ENCODE measurements at regions not wholly inside any gene's neighbourhood (a gene's known extent, or its start where the extent isn't known, plus 50 kb on each side); places are given as distances from the start of the nearest gene placed in this dataset.
"Not testable (repeated sequence)": the region's sequence is repeated elsewhere in the genome, so short reads cannot be mapped to it uniquely, and the experiment has no call there.

- H3K4me1 ChIP-seq (ENCODE audit: insufficient read depth); H3K4me2 ChIP-seq (ENCODE audit: unreplicated experiment): not testable (repeated sequence)
- WGBS, 2 experiments (ENCODE audit: low coverage in 1 of 2, low lambda C conversion rate in 2 of 2, missing lambda C conversion rate in 2 of 2): 49 to 61% methylated on average over 3 of the region's 3 CpGs
These were observed 322.2 kb upstream of the PLGLB2 start for GRCh38 chr2:87425717-87426116.

DNA sequence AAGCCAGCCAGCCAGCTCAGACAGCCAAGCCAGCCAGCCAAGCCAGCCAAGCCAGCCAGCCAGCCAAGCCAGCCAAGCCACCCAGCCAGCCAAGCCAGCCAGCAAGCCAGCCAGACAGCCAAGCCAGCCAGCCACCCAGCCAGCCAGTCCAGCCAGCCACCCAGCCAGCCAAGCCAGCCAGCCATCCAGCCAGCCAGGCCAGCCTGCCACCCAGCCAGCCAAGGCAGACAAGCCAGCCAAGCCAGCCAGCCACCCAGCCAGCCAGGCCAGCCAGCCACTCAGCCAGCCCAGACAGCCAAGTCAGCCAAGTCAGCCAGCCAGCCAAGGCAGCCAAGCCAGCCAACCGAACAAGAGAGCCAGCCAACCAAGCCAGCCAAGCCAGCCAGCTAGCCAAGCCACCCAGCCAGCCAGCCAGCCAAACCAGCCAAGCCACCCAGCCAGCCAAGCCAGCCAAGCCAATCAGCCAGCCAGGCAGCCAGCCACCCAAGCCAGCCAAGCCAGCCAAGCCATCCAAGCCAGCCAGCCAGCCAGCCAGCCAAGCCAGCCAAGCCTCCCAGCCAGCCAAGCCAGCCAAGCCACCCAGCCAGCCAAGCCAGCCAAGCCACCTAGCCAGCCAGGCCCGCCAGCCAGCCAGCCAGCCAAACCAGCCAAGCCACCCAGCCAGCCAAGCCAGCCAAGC, 319.3 kb upstream of the PLGLB2 start:
- H3K36me3 ChIP-seq (ENCODE audit: low read depth); H3K9me2 ChIP-seq (ENCODE audit: insufficient read depth); H3K9ac ChIP-seq; H3K4me2 ChIP-seq (ENCODE audit: unreplicated experiment); H2AFZ ChIP-seq; H4K20me1 ChIP-seq (ENCODE audit: insufficient read depth); H3K27me3 ChIP-seq (replicated peaks; ENCODE audit: insufficient read depth); H3K4me1 ChIP-seq (ENCODE audit: insufficient read depth); H3F3A ChIP-seq (ENCODE audit: insufficient read depth); DNase-seq; H3K9me3 ChIP-seq (ENCODE audit: low read depth); H3K27ac ChIP-seq; H3K79me2 ChIP-seq (ENCODE audit: insufficient read depth); H3K4me3 ChIP-seq; in situ Hi-C loops (cut with MboI): not testable (repeated sequence)
- 10 to 38% methylated on average over 1 to 2 of the region's 2 CpGs for WGBS, 2 experiments (ENCODE audit: low coverage in 1 of 2, low lambda C conversion rate in 2 of 2, missing lambda C conversion rate in 2 of 2)

More at GRCh38 chr2:87425717-87426116, 322.2 kb upstream of the PLGLB2 start:
- H3K36me3 ChIP-seq (ENCODE audit: low read depth); H3F3A ChIP-seq (ENCODE audit: insufficient read depth); H3K4me3 ChIP-seq; DNase-seq; H3K27me3 ChIP-seq (replicated peaks; ENCODE audit: insufficient read depth); H3K79me2 ChIP-seq (ENCODE audit: insufficient read depth); in situ Hi-C loops (cut with MboI); H4K20me1 ChIP-seq (ENCODE audit: insufficient read depth); H2AFZ ChIP-seq; H3K9ac ChIP-seq; H3K9me3 ChIP-seq (ENCODE audit: low read depth); H3K9me2 ChIP-seq (ENCODE audit: insufficient read depth); H3K27ac ChIP-seq: not testable (repeated sequence)

DNA sequence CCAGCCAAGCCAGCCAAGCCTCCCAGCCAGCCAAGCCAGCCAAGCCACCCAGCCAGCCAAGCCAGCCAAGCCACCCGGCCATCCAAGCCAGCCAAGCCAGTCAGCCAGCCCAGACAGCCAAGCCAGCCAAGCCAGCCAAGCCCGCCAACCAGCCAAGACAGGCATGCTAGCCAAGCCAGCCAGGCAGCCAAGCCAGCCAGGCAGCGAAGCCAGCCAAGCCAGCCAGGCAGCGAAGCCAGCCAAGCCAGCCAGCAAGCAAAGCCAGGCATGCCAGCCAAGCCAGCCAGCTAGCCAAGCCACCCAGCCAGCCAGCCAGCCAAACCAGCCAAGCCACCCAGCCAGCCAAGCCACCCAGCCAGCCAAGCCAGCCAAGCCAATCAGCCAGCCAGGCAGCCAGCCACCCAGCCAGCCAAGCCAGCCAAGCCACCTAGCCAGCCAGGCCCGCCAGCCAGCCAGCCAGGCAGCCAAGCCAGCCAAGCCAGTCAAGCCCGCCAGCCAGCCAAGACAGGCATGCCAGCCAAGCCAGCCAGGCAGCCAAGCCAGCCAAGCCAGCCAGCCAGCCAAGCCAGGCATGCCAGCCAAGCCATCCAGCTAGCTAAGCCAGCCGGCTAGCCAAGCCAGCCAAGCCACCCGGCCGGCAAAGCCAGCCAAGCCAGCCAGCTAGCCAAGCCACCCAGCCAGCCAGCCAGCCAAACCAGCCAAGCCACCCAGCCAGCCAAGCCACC, 318.5 kb upstream of the PLGLB2 start:
- H3K36me3 ChIP-seq (ENCODE audit: low read depth); H3K4me3 ChIP-seq; H3F3A ChIP-seq (ENCODE audit: insufficient read depth); H3K9me2 ChIP-seq (ENCODE audit: insufficient read depth); DNase-seq; H4K20me1 ChIP-seq (ENCODE audit: insufficient read depth); H3K79me2 ChIP-seq (ENCODE audit: insufficient read depth); H3K27ac ChIP-seq; H3K27me3 ChIP-seq (replicated peaks; ENCODE audit: insufficient read depth); in situ Hi-C loops (cut with MboI); H3K4me2 ChIP-seq (ENCODE audit: unreplicated experiment); H2AFZ ChIP-seq; H3K9me3 ChIP-seq (ENCODE audit: low read depth); H3K4me1 ChIP-seq (ENCODE audit: insufficient read depth); H3K9ac ChIP-seq: not testable (repeated sequence)
- 55 to 63% methylated on average over 6 to 8 of the region's 9 CpGs for WGBS, 2 experiments (ENCODE audit: low coverage in 1 of 2, low lambda C conversion rate in 2 of 2, missing lambda C conversion rate in 2 of 2)

DNA sequence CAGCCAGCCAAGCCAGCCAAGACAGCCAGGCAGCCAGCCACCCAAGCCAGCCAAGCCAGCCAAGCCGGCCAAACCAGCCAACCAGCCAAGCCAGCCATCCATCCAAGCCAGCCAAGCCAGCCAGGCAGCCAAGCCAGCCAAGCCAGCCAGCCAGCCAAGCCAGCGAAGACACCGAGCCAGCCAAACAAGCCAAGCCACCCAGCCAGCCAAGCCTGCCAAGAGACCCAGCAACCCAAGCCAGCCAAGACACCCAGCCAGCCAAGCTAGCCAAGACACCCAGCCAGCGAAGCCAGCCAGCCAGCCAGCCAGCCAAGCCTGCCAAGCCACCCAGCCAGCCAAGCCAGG, 318.0 kb upstream of the PLGLB2 start:
- H3K9me3 ChIP-seq (ENCODE audit: low read depth); H2AFZ ChIP-seq; DNase-seq; H3K4me3 ChIP-seq; H3F3A ChIP-seq (ENCODE audit: insufficient read depth); H4K20me1 ChIP-seq (ENCODE audit: insufficient read depth); in situ Hi-C loops (cut with MboI); H3K27ac ChIP-seq; H3K79me2 ChIP-seq (ENCODE audit: insufficient read depth); H3K36me3 ChIP-seq (ENCODE audit: low read depth); H3K27me3 ChIP-seq (replicated peaks; ENCODE audit: insufficient read depth); H3K4me1 ChIP-seq (ENCODE audit: insufficient read depth); H3K4me2 ChIP-seq (ENCODE audit: unreplicated experiment); H3K9me2 ChIP-seq (ENCODE audit: insufficient read depth); H3K9ac ChIP-seq: not testable (repeated sequence)
- WGBS, 2 experiments (ENCODE audit: low coverage in 1 of 2, low lambda C conversion rate in 2 of 2, missing lambda C conversion rate in 2 of 2): 77 to 94% methylated on average over 3 of the region's 4 CpGs

- H3K4me2 ChIP-seq (ENCODE audit: unreplicated experiment); H3F3A ChIP-seq (ENCODE audit: insufficient read depth); H2AFZ ChIP-seq; H3K9me2 ChIP-seq (ENCODE audit: insufficient read depth); H3K9ac ChIP-seq; H3K27ac ChIP-seq; H3K79me2 ChIP-seq (ENCODE audit: insufficient read depth); H3K36me3 ChIP-seq (ENCODE audit: low read depth); in situ Hi-C loops (cut with MboI); H3K9me3 ChIP-seq (ENCODE audit: low read depth); H4K20me1 ChIP-seq (ENCODE audit: insufficient read depth); H3K4me1 ChIP-seq (ENCODE audit: insufficient read depth); H3K4me3 ChIP-seq; DNase-seq; H3K27me3 ChIP-seq (replicated peaks; ENCODE audit: insufficient read depth): not testable (repeated sequence)
- WGBS, 2 experiments (ENCODE audit: low coverage in 1 of 2, low lambda C conversion rate in 2 of 2, missing lambda C conversion rate in 2 of 2): 0 to 19% methylated on average over 1 to 2 of the region's 2 CpGs
These were observed 316.8 kb upstream of the PLGLB2 start for GRCh38 chr2:87431051-87431450.

GRCh38 chr2:87432711-87433453, 315.0 kb upstream of the PLGLB2 start:
- DNase-seq; H4K20me1 ChIP-seq (ENCODE audit: insufficient read depth); H3K27ac ChIP-seq; in situ Hi-C loops (cut with MboI); H3K9ac ChIP-seq; H3K4me1 ChIP-seq (ENCODE audit: insufficient read depth); H2AFZ ChIP-seq; H3K4me2 ChIP-seq (ENCODE audit: unreplicated experiment); H3K27me3 ChIP-seq (replicated peaks; ENCODE audit: insufficient read depth); H3K36me3 ChIP-seq (ENCODE audit: low read depth); H3K79me2 ChIP-seq (ENCODE audit: insufficient read depth); H3K9me3 ChIP-seq (ENCODE audit: low read depth); H3K4me3 ChIP-seq; H3F3A ChIP-seq (ENCODE audit: insufficient read depth); H3K9me2 ChIP-seq (ENCODE audit: insufficient read depth): not testable (repeated sequence)
- 88 to 90% methylated on average over 1 of the region's 2 CpGs for WGBS, 2 experiments (ENCODE audit: low coverage in 1 of 2, low lambda C conversion rate in 2 of 2, missing lambda C conversion rate in 2 of 2)

- DNase-seq; H3K4me3 ChIP-seq; in situ Hi-C loops (cut with MboI); H3K4me1 ChIP-seq (ENCODE audit: insufficient read depth); H4K20me1 ChIP-seq (ENCODE audit: insufficient read depth); H3K4me2 ChIP-seq (ENCODE audit: unreplicated experiment); H3K27me3 ChIP-seq (replicated peaks; ENCODE audit: insufficient read depth); H3K9ac ChIP-seq; H3K27ac ChIP-seq; H3K9me3 ChIP-seq (ENCODE audit: low read depth); H3F3A ChIP-seq (ENCODE audit: insufficient read depth); H3K36me3 ChIP-seq (ENCODE audit: low read depth); H3K79me2 ChIP-seq (ENCODE audit: insufficient read depth); H2AFZ ChIP-seq; H3K9me2 ChIP-seq (ENCODE audit: insufficient read depth): not testable (repeated sequence)
- 83 to 89% methylated on average over 3 to 4 of the region's 4 CpGs for WGBS, 2 experiments (ENCODE audit: low coverage in 1 of 2, low lambda C conversion rate in 2 of 2, missing lambda C conversion rate in 2 of 2)
These were observed 311.9 kb upstream of the PLGLB2 start for GRCh38 chr2:87436007-87436406.
